HG03354 (cell line): ENCODE measurements at regions not wholly inside any gene's neighbourhood (a gene's known extent, or its start where the extent isn't known, plus 50 kb on each side); places are given as distances from the start of the nearest gene placed in this dataset.
A peak's percentile ranks its signal among the peaks of the same experiment; 100 is the strongest.

Experiments used
- ATAC-seq: cut with Tn5 transposase; IDR thresholded peaks from one replicate; pipeline ENCODE4 v1.9.1; 2021; ENCODE audit warnings: mild to moderate bottlenecking; ENCODE audit not compliant: unreplicated experiment, poor library complexity, severe bottlenecking

GRCh38 chr13:21813844-21814243, 143.0 kb downstream of the FGF9 start:
- no peak for ATAC-seq

- no peak for ATAC-seq
Observed at GRCh38 chr13:21814604-21815003, 143.7 kb downstream of the FGF9 start.

DNA sequence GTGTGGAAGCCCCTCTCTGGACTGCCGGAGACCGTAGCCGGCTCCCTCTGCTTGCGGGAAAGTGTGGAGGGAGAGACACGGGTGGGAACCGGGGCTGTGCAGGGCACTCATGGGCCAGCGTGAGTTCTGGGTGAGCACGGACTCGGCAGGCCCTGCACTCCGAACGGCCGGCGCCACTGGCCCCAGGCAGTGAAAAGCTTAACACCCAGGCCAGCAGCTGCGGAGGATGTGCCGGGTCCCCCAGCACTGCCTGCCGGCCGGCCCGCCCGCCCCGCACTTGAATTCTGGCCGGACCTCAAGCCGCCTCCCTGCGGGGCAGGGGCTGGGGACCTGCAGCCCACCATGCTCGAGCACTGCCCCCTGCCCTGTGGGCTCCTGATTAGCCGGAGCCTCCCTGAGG, 147.0 kb downstream of the FGF9 start:
- no peak for ATAC-seq

DNA sequence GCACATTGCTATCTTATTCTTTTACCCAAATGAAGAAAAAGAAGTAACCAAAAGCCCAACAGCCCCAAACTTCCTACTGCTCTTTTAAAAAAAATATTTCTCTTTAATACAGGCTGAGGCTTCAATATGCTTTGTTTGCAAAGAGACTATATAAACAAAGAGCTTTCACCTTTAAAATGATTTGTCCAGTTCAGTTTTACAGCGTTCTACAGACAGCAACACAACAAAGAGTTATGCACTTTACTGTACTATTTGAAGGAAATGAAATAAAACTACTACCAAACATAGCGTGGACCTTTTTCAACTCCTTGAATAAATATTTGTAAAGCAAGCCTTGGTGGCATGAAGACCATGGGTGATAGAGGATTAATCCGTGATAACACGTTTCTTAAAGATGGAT, 151.2 kb downstream of the FGF9 start:
- ATAC-seq: no peak

GRCh38 chr13:21823416-21823815, 152.5 kb downstream of the FGF9 start:
- no peak for ATAC-seq

DNA sequence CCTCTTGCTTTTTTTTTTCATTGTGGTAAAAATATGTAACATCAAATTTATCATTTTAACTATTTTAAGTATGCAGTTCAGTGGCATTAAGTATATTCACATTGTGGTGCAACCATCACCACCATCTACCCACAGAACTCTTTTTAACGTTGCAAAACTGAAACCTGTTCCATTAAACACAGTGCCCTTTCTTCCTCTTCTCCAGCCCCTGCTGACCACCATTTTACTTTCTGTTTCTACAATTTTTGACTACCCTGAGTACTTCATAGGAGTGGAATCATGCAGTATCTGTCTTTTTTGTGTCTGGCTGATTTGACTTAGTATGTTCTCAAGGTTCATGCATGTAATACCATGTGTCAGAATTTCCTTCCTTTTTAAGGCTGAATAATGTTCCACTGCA, 153.1 kb downstream of the FGF9 start:
- ATAC-seq: no peak

GRCh38 chr13:21825186-21825585, 154.3 kb downstream of the FGF9 start:
- no peak for ATAC-seq

DNA sequence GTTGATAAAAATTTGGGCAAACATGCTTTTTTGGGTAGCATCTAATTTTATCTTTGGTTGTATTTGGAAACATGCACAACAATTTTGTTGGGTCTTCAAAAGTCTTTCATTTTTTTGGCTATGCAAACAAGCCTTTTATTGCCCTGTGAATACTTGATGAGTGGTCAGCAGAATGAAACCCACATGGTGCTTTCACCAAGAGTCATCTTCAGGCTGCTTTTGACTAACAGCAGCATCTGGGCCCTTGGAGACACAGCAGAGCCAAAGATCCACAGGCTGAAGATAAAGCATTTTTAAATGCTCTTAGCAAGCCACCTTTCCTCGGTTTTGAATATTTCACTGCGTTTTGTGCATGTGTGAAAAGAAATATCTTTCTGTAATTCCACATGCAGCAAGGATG, 154.9 kb downstream of the FGF9 start:
- no peak for ATAC-seq

DNA sequence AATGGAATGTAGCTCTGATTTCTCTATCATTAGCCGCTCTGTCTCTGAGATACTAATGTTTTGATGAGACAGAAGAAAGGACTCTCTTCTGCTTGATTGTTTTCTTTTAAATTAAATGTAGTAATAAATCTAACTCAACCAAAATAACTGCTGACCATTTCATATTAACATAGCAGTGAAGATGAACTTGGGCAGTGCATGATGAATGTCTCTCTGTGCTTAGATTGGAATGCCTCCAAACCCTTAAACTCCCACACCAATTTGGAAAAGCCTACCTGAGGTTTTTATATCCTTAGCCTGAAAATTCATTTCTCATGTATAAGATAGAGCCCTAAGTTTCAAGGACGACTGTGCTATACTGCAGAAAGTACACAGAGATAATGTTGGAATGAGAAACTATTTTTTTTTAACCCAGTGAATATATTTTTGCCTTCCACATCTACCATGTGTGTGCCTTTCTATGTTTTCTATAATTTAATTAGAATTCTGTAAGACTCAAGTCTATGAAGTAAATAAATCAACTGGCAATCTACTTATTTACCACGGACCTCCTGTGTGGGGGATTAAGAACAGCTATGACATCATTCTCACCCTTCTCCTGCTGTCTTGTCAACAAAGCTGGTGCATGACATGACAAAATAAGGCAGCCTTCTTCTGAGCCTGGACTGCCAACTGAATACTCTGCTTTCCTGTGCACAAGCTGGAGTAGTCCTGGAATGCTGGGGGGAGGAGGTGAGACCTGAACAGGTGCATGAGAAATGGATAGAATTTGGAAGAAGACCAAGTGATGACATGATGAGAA, 155.5 kb downstream of the FGF9 start:
- ATAC-seq: no peak

DNA sequence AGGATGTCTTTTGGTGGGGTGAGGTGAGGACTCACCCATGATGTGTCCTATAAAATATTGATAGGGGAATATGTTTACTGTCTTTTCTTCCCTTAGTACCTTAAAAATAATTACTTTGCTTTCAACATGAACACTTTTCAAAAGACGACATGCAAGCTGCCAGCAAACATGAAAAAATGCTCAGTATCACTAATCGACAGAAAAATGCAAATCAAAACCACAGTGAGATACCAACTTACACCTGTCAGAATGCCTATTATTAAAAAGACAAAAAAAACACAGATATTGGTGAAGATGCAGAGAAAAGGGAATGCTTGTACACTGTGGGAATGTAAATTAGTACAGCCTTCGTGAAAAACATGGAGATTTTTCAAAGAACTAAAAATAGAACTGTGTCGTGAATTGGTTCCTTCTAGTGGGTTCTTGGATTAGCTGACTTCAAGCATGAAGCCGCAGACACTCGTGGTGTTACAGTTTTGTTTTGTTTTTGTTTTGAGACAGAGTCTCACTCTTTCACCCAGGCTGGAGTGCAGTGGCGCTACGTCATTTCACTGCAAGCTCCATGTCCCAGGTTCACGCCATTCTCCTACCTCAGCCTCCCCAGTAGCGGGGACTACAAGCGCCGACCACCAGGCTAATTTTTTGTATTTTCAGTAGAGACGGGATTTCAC, 160.9 kb downstream of the FGF9 start:
- ATAC-seq: no peak

DNA sequence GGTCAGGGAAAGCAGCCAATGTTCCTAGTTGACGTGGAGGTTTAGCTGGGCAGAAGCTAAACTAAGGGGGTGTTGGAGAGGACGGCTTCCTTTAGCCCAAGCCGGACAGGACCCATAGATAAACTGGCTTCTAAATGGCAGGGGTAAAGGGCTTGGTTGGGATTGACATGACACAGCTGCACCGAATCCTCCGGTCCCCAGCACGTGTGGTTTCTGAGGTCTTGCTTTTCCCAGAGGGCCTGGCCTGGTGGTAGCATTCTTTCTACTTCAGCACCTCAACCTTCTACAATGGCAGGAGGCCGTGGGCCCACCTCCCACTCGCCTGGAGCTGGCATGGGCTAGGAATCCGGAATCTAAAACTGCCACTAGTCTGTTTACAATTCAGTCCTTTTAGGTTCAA, 163.0 kb downstream of the FGF9 start:
- ATAC-seq: no peak

- no peak for ATAC-seq
Observed at GRCh38 chr13:21834521-21834920, 163.6 kb downstream of the FGF9 start.

DNA sequence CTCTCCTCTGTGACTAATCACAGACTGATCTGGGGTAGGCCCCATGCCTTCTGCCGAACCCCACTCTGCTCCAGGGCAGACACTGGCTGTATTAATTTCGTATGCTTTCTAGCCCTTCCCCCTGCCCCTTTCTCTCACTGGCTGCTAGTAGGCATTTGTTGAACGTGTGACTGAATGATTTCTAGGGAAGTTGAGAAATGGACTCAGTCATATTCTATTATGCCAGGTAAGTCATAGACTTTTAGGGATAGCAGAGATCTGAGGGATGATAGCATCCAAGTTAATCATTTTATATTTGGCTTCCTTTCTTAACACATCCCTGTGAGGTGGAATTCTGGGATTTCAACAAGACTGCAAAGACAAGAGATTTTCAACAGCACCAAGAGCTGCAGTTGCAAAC, 166.4 kb downstream of the FGF9 start:
- ATAC-seq: no peak

DNA sequence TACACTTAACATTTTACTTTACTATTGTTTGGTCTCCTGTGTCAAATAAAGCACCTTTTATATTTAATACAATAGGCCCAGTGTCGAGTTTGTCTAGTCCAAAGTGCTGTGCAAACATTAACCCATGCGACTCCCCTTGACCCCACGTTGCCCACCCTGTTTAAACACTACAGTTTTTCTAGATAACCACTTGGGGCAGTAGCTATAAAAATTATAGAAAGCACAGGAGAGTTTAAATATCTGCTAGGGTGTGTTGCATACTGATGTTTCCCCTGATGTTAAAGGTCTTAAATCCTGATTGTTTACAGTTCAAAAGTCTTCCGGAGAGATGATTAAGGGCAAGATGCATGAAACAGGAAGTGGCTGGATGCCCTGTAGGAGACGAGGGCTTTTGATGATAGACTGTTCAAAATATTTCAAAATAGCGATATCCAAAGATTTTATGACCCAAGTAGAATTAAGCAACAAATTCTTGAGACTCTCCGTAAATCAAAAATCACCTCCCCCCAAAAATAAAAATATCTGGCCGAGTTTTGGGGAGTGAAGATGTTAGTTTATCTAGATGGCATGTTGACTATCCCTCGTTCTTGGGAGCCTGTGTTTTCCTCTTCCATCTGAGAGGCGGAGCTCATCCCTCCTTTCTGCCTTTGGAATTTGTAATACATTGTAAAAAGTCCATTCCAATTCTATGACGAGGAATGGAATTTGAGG, 167.1 kb downstream of the FGF9 start:
- ATAC-seq: no peak

DNA sequence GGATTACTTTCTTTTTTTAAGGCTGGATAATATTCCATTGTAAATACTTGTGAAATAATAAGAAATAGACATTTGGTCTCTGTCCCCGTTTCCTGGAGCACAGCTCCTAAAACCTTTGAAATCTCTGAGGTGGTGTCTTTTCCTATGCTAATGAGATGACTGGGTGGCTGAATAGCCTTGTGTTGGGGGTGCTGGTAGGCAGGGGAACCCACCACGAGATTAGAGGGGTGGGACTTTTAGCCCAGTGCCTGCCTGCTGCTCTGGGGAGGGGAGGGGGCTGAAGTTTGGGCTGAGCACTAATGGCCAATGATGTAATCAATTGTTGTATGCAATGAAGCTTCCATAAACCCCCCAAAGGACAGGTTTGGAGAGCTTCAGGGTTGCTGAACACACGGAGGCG, 175.7 kb downstream of the FGF9 start:
- ATAC-seq: no peak

GRCh38 chr13:21849323-21849722, 178.4 kb downstream of the FGF9 start:
- peak; percentile 91 for ATAC-seq

DNA sequence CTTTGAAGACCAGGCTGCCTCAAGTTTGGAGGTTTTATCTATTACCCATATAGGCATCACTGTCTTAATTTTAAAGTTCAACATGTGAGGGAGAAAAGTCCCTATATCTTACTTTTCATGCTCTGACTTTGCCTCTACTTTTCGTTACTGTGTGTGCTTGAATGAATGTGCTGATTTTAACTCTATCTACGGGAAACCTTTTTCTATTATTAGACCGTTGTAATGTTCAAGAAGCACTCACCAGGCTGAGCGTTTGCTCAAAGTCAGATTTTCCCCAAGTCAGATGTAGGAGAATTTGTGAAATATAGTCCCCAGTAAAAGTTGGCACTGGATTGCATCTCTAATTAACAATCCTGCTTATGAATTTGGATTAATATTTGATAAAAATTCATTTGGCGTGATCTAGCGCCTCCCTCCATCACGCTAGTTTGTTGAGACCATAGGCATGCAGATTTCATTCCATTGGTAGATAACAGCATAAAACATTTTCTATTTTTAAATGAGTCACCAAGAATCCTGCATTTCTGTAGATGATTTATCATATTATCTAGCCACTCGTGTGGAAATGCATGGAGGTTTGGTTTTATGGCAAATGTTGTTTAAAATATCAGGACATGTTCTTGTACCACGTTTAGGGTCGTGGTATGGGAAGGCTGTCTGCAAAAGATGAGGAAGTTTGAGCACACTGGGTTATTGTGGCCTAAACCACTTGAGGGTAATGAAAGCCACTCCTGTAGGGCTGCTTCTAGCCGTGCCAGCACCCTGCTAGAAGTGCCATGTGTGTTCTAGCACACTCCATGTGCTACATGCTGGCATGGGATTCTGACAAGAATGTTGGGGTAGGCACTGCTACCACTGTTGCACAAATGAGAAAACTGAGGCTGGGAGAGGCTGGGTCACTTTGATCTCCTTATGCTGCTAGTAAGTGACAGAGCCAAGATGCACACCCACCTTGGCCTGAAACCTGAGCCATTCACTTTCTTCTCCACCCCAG, 179.4 kb downstream of the FGF9 start:
- ATAC-seq: no peak

DNA sequence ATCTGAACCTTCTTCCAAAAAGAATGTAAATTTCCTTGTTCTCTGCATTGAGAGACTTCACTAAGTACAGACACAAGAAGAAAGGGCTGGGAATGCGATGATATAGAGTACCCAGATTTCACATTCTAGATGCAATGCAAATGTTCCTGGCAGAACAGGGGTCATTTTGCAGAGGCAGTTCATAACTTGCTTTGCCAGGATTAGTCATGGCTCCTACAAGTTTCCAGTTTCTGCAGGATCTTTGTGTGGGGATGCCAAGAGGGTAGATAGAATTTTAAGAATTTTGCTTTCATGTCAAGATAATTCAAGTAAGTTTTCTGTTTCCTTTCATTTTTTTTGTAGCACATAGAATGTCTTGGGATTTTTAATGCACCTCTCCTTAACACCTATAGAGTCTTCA, 181.2 kb downstream of the FGF9 start:
- ATAC-seq: no peak

GRCh38 chr13:21853779-21854178, 182.9 kb downstream of the FGF9 start:
- no peak for ATAC-seq

GRCh38 chr13:21868823-21869222, 197.9 kb downstream of the FGF9 start:
- no peak for ATAC-seq
